ENCODE measurements at regions not wholly inside any gene's neighbourhood (a gene's known extent, or its start where the extent isn't known, plus 50 kb on each side); places are given as distances from the start of the nearest gene placed in this dataset.

DNA sequence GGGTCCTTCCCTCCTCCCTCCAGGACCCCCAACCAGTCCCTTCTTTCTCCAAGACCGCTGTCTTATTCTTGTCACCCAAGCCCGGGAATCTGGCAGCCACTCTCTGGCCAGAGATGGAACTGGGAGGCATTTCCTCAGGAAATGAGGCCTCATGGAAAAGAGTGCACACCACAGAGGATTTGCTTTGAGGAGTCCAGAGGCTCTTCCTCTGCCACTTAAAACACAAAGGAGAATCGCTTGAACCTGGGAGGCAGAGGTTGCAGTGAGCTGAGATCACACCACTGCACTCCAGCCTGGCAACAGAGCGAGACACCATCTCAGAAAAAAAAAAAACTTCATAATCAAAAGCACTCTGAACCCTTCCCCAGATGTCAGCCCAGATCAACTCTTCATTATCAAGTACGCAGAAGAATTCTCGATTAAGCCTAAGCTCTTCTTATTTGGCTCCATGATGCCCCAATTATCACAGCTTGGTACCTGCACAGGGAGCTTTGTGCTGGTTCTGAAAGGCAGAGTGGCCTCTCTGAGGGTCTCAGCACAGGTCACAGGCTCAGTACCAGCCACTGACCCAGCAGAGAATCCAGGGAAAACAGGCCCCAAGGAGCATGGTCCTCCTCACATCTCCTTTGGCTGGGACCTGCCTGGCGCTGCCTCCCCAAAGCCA is 82.9 kb upstream of the MAFB start:
- TF ChIP-seq SNAI2 (CRISPR knock-in tag; IDR thresholded peaks at IDR 0.05) (no peak), ZFP3 (CRISPR knock-in tag; IDR thresholded peaks at IDR 0.05) (no peak), ZNF70 (CRISPR knock-in tag; IDR thresholded peaks at IDR 0.05) (no peak), ISL1 (CRISPR knock-in tag; IDR thresholded peaks at IDR 0.05) (no peak), TOX (CRISPR knock-in tag; IDR thresholded peaks at IDR 0.05; ENCODE audit: borderline replicate concordance) (no peak), OSR1 (CRISPR knock-in tag; IDR thresholded peaks at IDR 0.05) (no peak), ZFP30 (CRISPR knock-in tag; IDR thresholded peaks at IDR 0.05) (no peak), ARNTL (CRISPR knock-in tag; IDR thresholded peaks at IDR 0.05; ENCODE audit: borderline replicate concordance, low read depth) (no peak), GLIS3 (CRISPR knock-in tag; IDR thresholded peaks at IDR 0.05) (no peak)
- TF ChIP-seq, protein P1, sequence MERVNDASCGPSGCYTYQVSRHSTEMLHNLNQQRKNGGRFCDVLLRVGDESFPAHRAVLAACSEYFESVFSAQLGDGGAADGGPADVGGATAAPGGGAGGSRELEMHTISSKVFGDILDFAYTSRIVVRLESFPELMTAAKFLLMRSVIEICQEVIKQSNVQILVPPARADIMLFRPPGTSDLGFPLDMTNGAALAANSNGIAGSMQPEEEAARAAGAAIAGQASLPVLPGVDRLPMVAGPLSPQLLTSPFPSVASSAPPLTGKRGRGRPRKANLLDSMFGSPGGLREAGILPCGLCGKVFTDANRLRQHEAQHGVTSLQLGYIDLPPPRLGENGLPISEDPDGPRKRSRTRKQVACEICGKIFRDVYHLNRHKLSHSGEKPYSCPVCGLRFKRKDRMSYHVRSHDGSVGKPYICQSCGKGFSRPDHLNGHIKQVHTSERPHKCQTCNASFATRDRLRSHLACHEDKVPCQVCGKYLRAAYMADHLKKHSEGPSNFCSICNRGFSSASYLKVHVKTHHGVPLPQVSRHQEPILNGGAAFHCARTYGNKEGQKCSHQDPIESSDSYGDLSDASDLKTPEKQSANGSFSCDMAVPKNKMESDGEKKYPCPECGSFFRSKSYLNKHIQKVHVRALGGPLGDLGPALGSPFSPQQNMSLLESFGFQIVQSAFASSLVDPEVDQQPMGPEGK (CRISPR knock-in tag; IDR thresholded peaks at IDR 0.05; ENCODE audit: borderline replicate concordance): no peak
- TF ChIP-seq, protein P2, sequence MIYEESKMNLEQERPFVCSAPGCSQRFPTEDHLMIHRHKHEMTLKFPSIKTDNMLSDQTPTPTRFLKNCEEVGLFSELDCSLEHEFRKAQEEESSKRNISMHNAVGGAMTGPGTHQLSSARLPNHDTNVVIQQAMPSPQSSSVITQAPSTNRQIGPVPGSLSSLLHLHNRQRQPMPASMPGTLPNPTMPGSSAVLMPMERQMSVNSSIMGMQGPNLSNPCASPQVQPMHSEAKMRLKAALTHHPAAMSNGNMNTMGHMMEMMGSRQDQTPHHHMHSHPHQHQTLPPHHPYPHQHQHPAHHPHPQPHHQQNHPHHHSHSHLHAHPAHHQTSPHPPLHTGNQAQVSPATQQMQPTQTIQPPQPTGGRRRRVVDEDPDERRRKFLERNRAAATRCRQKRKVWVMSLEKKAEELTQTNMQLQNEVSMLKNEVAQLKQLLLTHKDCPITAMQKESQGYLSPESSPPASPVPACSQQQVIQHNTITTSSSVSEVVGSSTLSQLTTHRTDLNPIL (CRISPR knock-in tag; IDR thresholded peaks at IDR 0.05; ENCODE audit: low read depth): no peak
